Gastrocnemius medialis (tissue), 4 donors: ENCODE measurements at regions not wholly inside any gene's neighbourhood (a gene's known extent, or its start where the extent isn't known, plus 50 kb on each side); places are given as distances from the start of the nearest gene placed in this dataset.

Experiments
- ATAC-seq, 2 donors: fragments of 150-250 bp; one replicate each; pipeline ENCODE4 v1.9.1; 2016
- DNase-seq, 2 donors: peaks; one replicate each; pipeline ENCODE4 v3.0.0-alpha.2; 2019
- H3K27ac ChIP-seq, 4 donors: fragments of 200-600 bp; sonication (generic); 1 replicate in 1 of 4; 2 replicates in 3 of 4; pipeline ENCODE4 v1.5.1; 2016 to 2018; ENCODE audit warnings: mild to moderate bottlenecking in 2 of 4, moderate library complexity in 1 of 4
- H3K27me3 ChIP-seq, 3 donors: fragments of 200-600 bp; sonication (generic) in 2 of 3; 1 replicate in 1 of 3; 2 replicates in 2 of 3; pipeline versions ENCODE4 v1.5.1 to v1.6.0; 2016 to 2019; ENCODE audit warnings: mild to moderate bottlenecking in 1 of 3, moderate library complexity in 1 of 3
- H3K36me3 ChIP-seq, 2 donors: fragments of 200-600 bp; sonication (generic) in 1 of 2; one replicate each; pipeline ENCODE4 v1.5.1; 2017 to 2018
- H3K4me1 ChIP-seq, 2 donors: fragments of 200-600 bp; sonication (generic) in 1 of 2; one replicate each; pipeline ENCODE4 v1.5.1; 2016 to 2017; ENCODE audit warnings: mild to moderate bottlenecking in 2 of 2
- H3K4me3 ChIP-seq, 4 donors: fragments of 200-600 bp; sonication (generic) in 3 of 4; 1 replicate in 1 of 4; 2 replicates in 3 of 4; pipeline ENCODE4 v1.5.1; 2016 to 2019; ENCODE audit warnings: mild to moderate bottlenecking in 2 of 4
- H3K9me3 ChIP-seq, 3 donors: fragments of 200-600 bp; sonication (generic) in 2 of 3; 1 replicate in 1 of 3; 2 replicates in 2 of 3; pipeline ENCODE4 v1.5.1; 2016 to 2019
- POLR2A ChIP-seq, 2 donors: fragments of 450-650 bp; IDR thresholded peaks; one replicate each; pipeline ENCODE4 v1.6.1; 2017; ENCODE audit warnings: antibody characterized with exemption in 2 of 2, mild to moderate bottlenecking in 2 of 2, moderate library complexity in 2 of 2
- in situ Hi-C, 4 donors: fragments of 200-750 bp; cut with MboI; loops; one replicate each; pipeline versions ENCODE4 v1.15.0 to v1.8.0; 2017; ENCODE audit warnings: low sequenced_read_pairs in 4 of 4
- intact Hi-C: fragments of 100-400 bp; cut with DNase I; formaldehyde crosslinking; loops from one replicate; pipeline ENCODE4 v1.15.1; 2023; ENCODE audit warnings: low total_unique reads
- TF ChIP-seq, protein P1 (sequence below), 5 experiments: fragments of 450-650 bp in 3 of 5; fragments of 200-600 bp in 2 of 5; sonication (generic) in 2 of 5; IDR thresholded peaks in 4 of 5; conservative IDR thresholded peaks in 1 of 5; 1 replicate in 4 of 5; 2 replicates in 1 of 5; pipeline ENCODE4 v1.5.1; 2016 to 2019; ENCODE audit warnings: antibody characterized with exemption in 5 of 5, mild to moderate bottlenecking in 3 of 5, moderate library complexity in 3 of 5

DNA sequence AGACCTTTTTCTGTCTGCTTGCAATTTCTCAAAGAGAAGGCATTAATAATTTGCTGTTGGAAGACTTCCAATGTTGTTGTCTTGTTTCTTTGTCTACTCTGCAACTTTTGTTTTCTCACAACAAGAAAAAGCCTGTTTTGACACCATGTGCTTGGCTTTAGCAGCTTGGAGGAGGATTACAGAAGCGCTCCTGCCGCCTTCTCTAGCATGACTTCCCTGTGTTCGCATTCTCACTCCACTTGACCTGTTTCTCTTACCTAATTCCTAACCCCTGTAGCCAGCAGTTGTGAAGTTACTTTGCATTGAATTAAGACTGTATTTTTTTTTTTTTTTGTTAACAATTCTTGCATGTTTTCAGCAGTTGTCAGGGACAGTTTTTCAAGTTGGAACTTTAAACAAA lies 235.3 kb upstream of the GOLIM4 start:
- DNase-seq (no peak), ATAC-seq (no peak)
- TF ChIP-seq, protein P1, sequence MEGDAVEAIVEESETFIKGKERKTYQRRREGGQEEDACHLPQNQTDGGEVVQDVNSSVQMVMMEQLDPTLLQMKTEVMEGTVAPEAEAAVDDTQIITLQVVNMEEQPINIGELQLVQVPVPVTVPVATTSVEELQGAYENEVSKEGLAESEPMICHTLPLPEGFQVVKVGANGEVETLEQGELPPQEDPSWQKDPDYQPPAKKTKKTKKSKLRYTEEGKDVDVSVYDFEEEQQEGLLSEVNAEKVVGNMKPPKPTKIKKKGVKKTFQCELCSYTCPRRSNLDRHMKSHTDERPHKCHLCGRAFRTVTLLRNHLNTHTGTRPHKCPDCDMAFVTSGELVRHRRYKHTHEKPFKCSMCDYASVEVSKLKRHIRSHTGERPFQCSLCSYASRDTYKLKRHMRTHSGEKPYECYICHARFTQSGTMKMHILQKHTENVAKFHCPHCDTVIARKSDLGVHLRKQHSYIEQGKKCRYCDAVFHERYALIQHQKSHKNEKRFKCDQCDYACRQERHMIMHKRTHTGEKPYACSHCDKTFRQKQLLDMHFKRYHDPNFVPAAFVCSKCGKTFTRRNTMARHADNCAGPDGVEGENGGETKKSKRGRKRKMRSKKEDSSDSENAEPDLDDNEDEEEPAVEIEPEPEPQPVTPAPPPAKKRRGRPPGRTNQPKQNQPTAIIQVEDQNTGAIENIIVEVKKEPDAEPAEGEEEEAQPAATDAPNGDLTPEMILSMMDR (IDR thresholded peaks at IDR 0.05 in 4 of 5, conservative IDR thresholded peaks at IDR 0.05 in 1 of 5), result no peak
- TF ChIP-seq POLR2A (IDR thresholded peaks at IDR 0.05), result no peak
- intact Hi-C loops, result no loop called here
- Histone ChIP-seq H3K36me3 (no peaks in the 10 kb centered on the region), H3K9me3 (no peaks in the 10 kb centered on the region), H3K27me3 (no peaks in the 10 kb centered on the region), H3K4me1 (no peaks in the 10 kb centered on the region), H3K4me3 (no peak overlapping the region), H3K27ac (no peak overlapping the region)
- in situ Hi-C loops, result no loop called here

DNA sequence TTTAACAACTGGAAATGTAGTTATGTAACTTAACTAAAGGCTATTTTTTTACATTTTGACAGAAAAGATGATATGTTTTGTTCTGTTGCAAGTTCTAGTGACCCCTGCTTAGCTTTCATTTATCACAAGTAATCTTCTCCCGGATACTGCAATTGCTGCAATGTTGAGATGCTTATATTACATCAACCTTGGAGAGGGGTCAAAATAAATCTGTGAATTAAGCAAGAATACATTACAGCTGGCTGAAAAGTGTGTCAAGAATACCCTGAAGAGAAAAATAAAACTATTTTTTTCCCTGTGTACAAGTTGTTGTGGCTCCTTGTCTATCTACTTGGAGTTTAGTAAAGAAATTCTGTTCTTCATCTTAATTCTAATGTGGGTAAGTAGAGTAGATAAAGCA lies 232.1 kb upstream of the GOLIM4 start:
- intact Hi-C loops, result no loop called here

DNA sequence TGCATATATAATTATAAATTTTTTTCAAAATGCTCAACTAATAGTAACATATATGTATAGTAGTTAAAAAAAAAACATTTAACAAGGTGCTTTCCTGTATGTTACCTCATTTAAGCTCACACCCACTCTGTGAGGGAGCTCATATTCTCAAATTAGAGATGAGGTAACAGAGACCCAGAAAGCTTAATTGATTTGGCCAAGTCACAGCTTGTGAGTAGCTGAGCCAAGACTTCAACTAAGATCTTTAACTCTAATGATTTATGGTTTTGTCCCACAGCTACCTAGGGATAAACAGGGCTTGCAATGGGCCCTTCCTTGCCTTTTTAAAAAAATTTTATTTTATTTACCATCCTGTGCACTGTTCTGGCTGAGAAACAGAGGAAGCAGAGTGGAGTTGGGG lies 230.0 kb upstream of the GOLIM4 start:
- TF ChIP-seq, protein P1 (IDR thresholded peaks at IDR 0.05 in 4 of 5, conservative IDR thresholded peaks at IDR 0.05 in 1 of 5), result no peak
- no peak for TF ChIP-seq POLR2A (IDR thresholded peaks at IDR 0.05)
- ATAC-seq, result no peak
- intact Hi-C loops, result no loop called here

More for the DNA sequence above, 232.1 kb upstream of the GOLIM4 start:
- in situ Hi-C loops, result no loop called here
- H3K4me3 ChIP-seq, result no peak overlapping the region
- H3K9me3 ChIP-seq, result no peaks in the 10 kb centered on the region
- H3K4me1 ChIP-seq, result no peaks in the 10 kb centered on the region
- no peaks in the 10 kb centered on the region for H3K36me3 ChIP-seq
- H3K27me3 ChIP-seq, result no peaks in the 10 kb centered on the region
- DNase-seq (no peak), ATAC-seq (no peak)
- TF ChIP-seq POLR2A (IDR thresholded peaks at IDR 0.05), result no peak
- TF ChIP-seq, protein P1 (IDR thresholded peaks at IDR 0.05 in 4 of 5, conservative IDR thresholded peaks at IDR 0.05 in 1 of 5), result no peak
- no peak overlapping the region for H3K27ac ChIP-seq

DNA sequence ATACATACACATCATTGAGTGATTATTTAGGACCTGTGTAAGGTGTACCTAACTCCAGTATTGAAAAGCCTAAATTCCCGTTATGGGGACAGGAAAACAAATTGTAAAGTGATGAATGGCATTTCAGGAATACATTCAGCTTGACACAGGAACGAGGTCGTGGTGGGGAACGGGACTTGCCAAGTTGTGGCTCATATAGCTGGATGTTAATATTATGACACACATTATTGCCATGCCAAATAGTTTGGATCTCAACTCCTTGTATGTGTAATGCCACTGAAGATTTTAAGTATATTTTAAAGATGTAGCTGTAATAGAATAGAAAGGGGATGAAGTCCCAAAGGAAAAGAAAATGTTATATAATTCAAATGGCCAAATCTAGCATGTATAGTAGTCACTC lies 227.2 kb upstream of the GOLIM4 start:
- H3K27me3 ChIP-seq, result no peaks in the 10 kb centered on the region
- TF ChIP-seq, protein P1 (IDR thresholded peaks at IDR 0.05 in 4 of 5, conservative IDR thresholded peaks at IDR 0.05 in 1 of 5), result no peak
- TF ChIP-seq POLR2A (IDR thresholded peaks at IDR 0.05), result no peak
- no peaks in the 10 kb centered on the region for H3K4me1 ChIP-seq
- in situ Hi-C loops, result no loop called here
- DNase-seq, result no peak
- ATAC-seq, result no peak
- no peak overlapping the region for H3K4me3 ChIP-seq
- intact Hi-C loops, result no loop called here
- no peak overlapping the region for H3K27ac ChIP-seq
- H3K36me3 ChIP-seq, result no peaks in the 10 kb centered on the region
- no peaks in the 10 kb centered on the region for H3K9me3 ChIP-seq

More for the DNA sequence above, 230.0 kb upstream of the GOLIM4 start:
- no peaks in the 10 kb centered on the region for H3K27me3 ChIP-seq
- H3K4me3 ChIP-seq, result no peak overlapping the region
- no peaks in the 10 kb centered on the region for H3K9me3 ChIP-seq
- no peak for DNase-seq
- H3K4me1 ChIP-seq, result no peaks in the 10 kb centered on the region
- no peak overlapping the region for H3K27ac ChIP-seq
- in situ Hi-C loops, result no loop called here
- H3K36me3 ChIP-seq, result no peaks in the 10 kb centered on the region

DNA sequence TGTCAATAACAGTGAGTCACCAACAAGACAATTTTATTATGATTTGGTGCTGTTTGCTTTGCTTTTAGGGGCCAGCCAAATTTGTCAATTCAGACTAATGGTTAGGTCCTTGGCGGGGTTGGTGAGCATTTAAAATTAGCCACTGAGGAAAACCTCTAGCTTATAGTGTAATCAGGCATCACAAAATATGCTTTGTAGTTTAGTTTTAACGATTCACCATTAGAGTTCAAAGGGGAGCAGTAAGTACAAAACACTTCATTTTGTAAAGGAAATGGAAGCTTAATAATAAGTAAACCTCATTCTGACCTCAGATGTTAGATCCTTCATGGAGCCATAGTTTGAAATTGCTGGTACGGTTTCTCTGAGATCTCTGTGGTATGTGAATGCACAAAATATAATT lies 218.4 kb upstream of the GOLIM4 start:
- no peak for DNase-seq
- in situ Hi-C loops, result no loop called here

More for the DNA sequence above, 218.4 kb upstream of the GOLIM4 start:
- H3K27me3 ChIP-seq, result no peaks in the 10 kb centered on the region
- no peaks in the 10 kb centered on the region for H3K9me3 ChIP-seq
- TF ChIP-seq, protein P1 (IDR thresholded peaks at IDR 0.05 in 4 of 5, conservative IDR thresholded peaks at IDR 0.05 in 1 of 5), result no peak
- no peak for TF ChIP-seq POLR2A (IDR thresholded peaks at IDR 0.05)
- no peak overlapping the region for H3K4me3 ChIP-seq
- intact Hi-C loops, result no loop called here
- no peaks in the 10 kb centered on the region for H3K36me3 ChIP-seq
- H3K4me1 ChIP-seq, result no peaks in the 10 kb centered on the region
- no peak overlapping the region for H3K27ac ChIP-seq
- ATAC-seq, result no peak
